ENCODE measurements at regions not wholly inside any gene's neighbourhood (a gene's known extent, or its start where the extent isn't known, plus 50 kb on each side); places are given as distances from the start of the nearest gene placed in this dataset.
"Not testable (repeated sequence)": the region's sequence is repeated elsewhere in the genome, so short reads cannot be mapped to it uniquely, and the experiment has no call there.

DNA sequence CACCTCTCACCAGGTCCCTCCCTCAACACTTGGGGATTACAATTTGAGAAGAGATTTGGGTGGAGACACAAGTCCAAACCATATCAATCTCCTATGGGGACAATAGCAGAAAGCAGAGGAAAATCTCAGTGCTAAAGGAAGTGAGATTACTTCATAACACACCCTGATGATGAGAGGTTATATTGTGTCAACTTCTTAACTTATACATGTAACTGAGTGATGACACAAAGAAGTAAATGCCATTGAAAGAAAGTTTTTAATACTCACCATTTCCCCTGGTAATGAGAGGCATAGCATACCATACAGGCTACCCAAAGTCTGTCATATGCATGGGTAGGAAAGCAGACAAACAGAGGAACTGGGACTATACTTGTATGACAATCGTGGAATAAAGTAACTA is 137.2 kb downstream of the MMUT start:
- ATAC-seq (ENCODE audit: low FRiP score) (no peak), DNase-seq (ENCODE audit: low spot score) (no peak)
- TF ChIP-seq, protein P1, sequence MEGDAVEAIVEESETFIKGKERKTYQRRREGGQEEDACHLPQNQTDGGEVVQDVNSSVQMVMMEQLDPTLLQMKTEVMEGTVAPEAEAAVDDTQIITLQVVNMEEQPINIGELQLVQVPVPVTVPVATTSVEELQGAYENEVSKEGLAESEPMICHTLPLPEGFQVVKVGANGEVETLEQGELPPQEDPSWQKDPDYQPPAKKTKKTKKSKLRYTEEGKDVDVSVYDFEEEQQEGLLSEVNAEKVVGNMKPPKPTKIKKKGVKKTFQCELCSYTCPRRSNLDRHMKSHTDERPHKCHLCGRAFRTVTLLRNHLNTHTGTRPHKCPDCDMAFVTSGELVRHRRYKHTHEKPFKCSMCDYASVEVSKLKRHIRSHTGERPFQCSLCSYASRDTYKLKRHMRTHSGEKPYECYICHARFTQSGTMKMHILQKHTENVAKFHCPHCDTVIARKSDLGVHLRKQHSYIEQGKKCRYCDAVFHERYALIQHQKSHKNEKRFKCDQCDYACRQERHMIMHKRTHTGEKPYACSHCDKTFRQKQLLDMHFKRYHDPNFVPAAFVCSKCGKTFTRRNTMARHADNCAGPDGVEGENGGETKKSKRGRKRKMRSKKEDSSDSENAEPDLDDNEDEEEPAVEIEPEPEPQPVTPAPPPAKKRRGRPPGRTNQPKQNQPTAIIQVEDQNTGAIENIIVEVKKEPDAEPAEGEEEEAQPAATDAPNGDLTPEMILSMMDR (IDR thresholded peaks at IDR 0.05), result no peak

DNA sequence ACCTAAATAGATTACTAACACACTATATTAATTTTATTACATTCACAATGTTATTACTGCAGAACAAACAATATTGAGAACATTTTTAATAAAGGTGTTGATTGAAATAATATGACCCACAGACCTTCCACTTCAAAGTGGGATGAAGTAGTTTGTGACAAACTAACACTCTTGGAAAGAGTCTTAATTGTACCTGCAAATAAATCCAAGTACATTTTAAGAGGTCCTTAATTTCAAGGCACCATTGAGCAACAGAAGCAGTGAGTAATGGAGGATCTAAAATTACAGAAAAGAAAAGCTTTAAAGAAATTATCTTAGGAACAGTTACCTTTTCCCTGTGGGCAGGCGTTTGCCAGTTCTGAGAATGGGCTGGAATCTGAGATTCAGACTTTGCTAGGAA is 140.2 kb downstream of the MMUT start:
- ATAC-seq (ENCODE audit: low FRiP score) (no peak), DNase-seq (ENCODE audit: low spot score) (no peak)
- TF ChIP-seq, protein P1 (IDR thresholded peaks at IDR 0.05), result no peak

- DNase-seq (ENCODE audit: low spot score), result no peak
- no peak for ATAC-seq (ENCODE audit: low FRiP score)
- TF ChIP-seq, protein P1 (IDR thresholded peaks at IDR 0.05), result no peak
Measured at GRCh38 chr6:49321561-49322072, 141.4 kb downstream of the MMUT start.

- ATAC-seq (ENCODE audit: low FRiP score) (no peak), DNase-seq (ENCODE audit: low spot score) (no peak)
- TF ChIP-seq, protein P1 (IDR thresholded peaks at IDR 0.05), result no peak
Measured at GRCh38 chr6:49305010-49305409, 158.0 kb downstream of the MMUT start.

GRCh38 chr6:49304393-49304792 is 158.7 kb downstream of the MMUT start:
- not testable (repeated sequence) for ATAC-seq (ENCODE audit: low FRiP score); DNase-seq (ENCODE audit: low spot score)

DNA sequence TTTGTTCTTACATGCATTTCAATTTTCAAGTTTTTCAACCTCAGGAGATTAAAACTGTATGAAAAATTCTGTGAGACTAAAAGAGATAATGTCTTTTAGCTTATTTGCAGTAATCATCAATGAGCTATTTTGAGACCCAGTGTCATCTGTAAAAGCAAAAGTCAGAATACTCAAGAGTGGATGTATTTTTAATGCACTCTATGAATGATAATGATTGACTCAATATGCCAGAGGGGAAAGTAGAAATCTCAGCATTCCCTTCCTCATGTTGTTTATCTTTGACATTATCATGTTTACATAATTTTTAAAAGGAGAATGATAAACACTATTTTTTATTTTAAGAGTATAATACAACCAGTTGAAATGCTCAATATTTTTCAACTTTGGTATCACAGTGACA is 162.1 kb downstream of the MMUT start:
- no peak for ATAC-seq (ENCODE audit: low FRiP score)
- DNase-seq (ENCODE audit: low spot score), result no peak
- TF ChIP-seq, protein P1 (IDR thresholded peaks at IDR 0.05), result no peak

GRCh38 chr6:49300443-49300842 is 162.6 kb downstream of the MMUT start:
- TF ChIP-seq, protein P1 (IDR thresholded peaks at IDR 0.05), result no peak
- DNase-seq (ENCODE audit: low spot score), result no peak
- no peak for ATAC-seq (ENCODE audit: low FRiP score)

- ATAC-seq (ENCODE audit: low FRiP score), result no peak
- TF ChIP-seq, protein P1 (IDR thresholded peaks at IDR 0.05), result no peak
- DNase-seq (ENCODE audit: low spot score), result no peak
Measured at GRCh38 chr6:49299279-49299678, 163.8 kb downstream of the MMUT start.

Data from omental fat pad (tissue), 3 donors.